H9 (cell line): ENCODE measurements at regions not wholly inside any gene's neighbourhood (a gene's known extent, or its start where the extent isn't known, plus 50 kb on each side); places are given as distances from the start of the nearest gene placed in this dataset.

Experiments
- DNase-seq: peaks from one replicate; pipeline ENCODE4 v3.0.0-alpha.2; 2017
- H2AFZ ChIP-seq: one replicate; pipeline ENCODE4 v1.6.1; 2013; ENCODE audit warnings: mild to moderate bottlenecking, low read length, control low read depth, moderate library complexity
- H2AK5ac ChIP-seq: 2 replicates; pipeline ENCODE4 v1.6.1; 2013; ENCODE audit warnings: low read length, control low read depth, mixed read lengths; ENCODE audit not compliant: insufficient read length
- H2BK120ac ChIP-seq: one replicate; pipeline ENCODE4 v1.6.1; 2013; ENCODE audit warnings: low read depth, mild to moderate bottlenecking, low read length, control low read depth, inconsistent platforms; ENCODE audit not compliant: poor library complexity, severe bottlenecking
- H2BK12ac ChIP-seq: 2 replicates; pipeline ENCODE4 v1.6.1; 2013; ENCODE audit warnings: low read length, control low read depth, mixed read lengths, low read depth; ENCODE audit not compliant: insufficient read length
- H2BK15ac ChIP-seq: 2 replicates; pipeline ENCODE4 v1.6.1; 2013; ENCODE audit warnings: low read depth, low read length, control low read depth
- H2BK20ac ChIP-seq: one replicate; pipeline ENCODE4 v1.6.1; 2013; ENCODE audit warnings: low read depth, mild to moderate bottlenecking, low read length, control low read depth, inconsistent platforms; ENCODE audit not compliant: poor library complexity, severe bottlenecking
- H2BK5ac ChIP-seq: 2 replicates; pipeline ENCODE4 v1.6.1; 2013; ENCODE audit warnings: low read length, control low read depth, mixed read lengths; ENCODE audit not compliant: insufficient read length
- H3K14ac ChIP-seq: 2 replicates; pipeline ENCODE4 v1.6.1; 2013; ENCODE audit warnings: low read length, control low read depth; ENCODE audit not compliant: insufficient read depth
- H3K18ac ChIP-seq: 2 replicates; pipeline ENCODE4 v1.6.1; 2013; ENCODE audit warnings: low read depth, mild to moderate bottlenecking, mixed read lengths, low read length, control low read depth; ENCODE audit not compliant: insufficient read length
- H3K23ac ChIP-seq: 2 replicates; pipeline ENCODE4 v1.6.1; 2013; ENCODE audit warnings: low read length, control low read depth, mixed read lengths, low read depth; ENCODE audit not compliant: insufficient read length
- H3K23me2 ChIP-seq: 2 replicates; pipeline ENCODE4 v1.6.1; 2013; ENCODE audit warnings: low read depth, mild to moderate bottlenecking, mixed read lengths, low read length, control low read depth; ENCODE audit not compliant: insufficient read length, poor library complexity, severe bottlenecking
- H3K27ac ChIP-seq: 2 replicates; pipeline ENCODE4 v1.5.1; 2013; ENCODE audit warnings: low read length, control low read depth, mixed read lengths, low read depth; ENCODE audit not compliant: insufficient read length
- H3K27me3 ChIP-seq: 2 replicates; pipeline ENCODE4 v1.6.1; 2013; ENCODE audit warnings: low read length, control low read depth, inconsistent platforms; ENCODE audit not compliant: insufficient read depth
- H3K4ac ChIP-seq: 2 replicates; pipeline ENCODE4 v1.6.1; 2013; ENCODE audit warnings: low read depth, mild to moderate bottlenecking, control low read depth, inconsistent platforms, low read length, moderate library complexity
- H3K4me1 ChIP-seq: 2 replicates; pipeline ENCODE4 v1.6.1; 2013; ENCODE audit warnings: low read length, control low read depth, inconsistent platforms; ENCODE audit not compliant: insufficient read depth
- H3K4me2 ChIP-seq: 2 replicates; pipeline ENCODE4 v1.6.1; 2013; ENCODE audit warnings: low read length, control low read depth, mixed read lengths; ENCODE audit not compliant: insufficient read length, insufficient read depth
- H3K56ac ChIP-seq: 2 replicates; pipeline ENCODE4 v1.6.1; 2013; ENCODE audit warnings: low read depth, mild to moderate bottlenecking, mixed read lengths, low read length, control low read depth; ENCODE audit not compliant: insufficient read length
- H3K79me1 ChIP-seq: 2 replicates; pipeline ENCODE4 v1.6.1; 2013; ENCODE audit warnings: low read depth, mild to moderate bottlenecking, moderate library complexity, low read length, control low read depth, inconsistent platforms; ENCODE audit not compliant: insufficient read depth, poor library complexity, severe bottlenecking
- H3K79me2 ChIP-seq: 2 replicates; pipeline ENCODE4 v1.6.1; 2013; ENCODE audit warnings: low read length, control low read depth, inconsistent platforms; ENCODE audit not compliant: insufficient read depth
- H3K9ac ChIP-seq: 2 replicates; pipeline ENCODE4 v1.6.1; 2013; ENCODE audit warnings: low read length, control low read depth, mixed read lengths; ENCODE audit not compliant: insufficient read length; ENCODE audit errors: extremely low read depth
- H3K9me3 ChIP-seq: one replicate; pipeline ENCODE4 v1.6.1; 2013; ENCODE audit warnings: low read depth, low read length, inconsistent platforms; ENCODE audit not compliant: control insufficient read depth
- H3T11ph ChIP-seq: one replicate; pipeline ENCODE4 v1.6.1; 2013; ENCODE audit warnings: mild to moderate bottlenecking, low read length, control low read depth, inconsistent platforms
- H4K20me1 ChIP-seq: one replicate; pipeline ENCODE4 v1.6.1; 2013; ENCODE audit not compliant: control insufficient read depth, insufficient read length, insufficient read depth
- H4K5ac ChIP-seq: 2 replicates; pipeline ENCODE4 v1.6.1; 2013; ENCODE audit warnings: low read depth, mild to moderate bottlenecking, mixed read lengths, low read length, control low read depth; ENCODE audit not compliant: insufficient read length
- H4K8ac ChIP-seq: replicated peaks from 2 replicates; pipeline ENCODE4 v1.6.1; 2013; ENCODE audit warnings: low read length, control low read depth, mixed read lengths, low read depth; ENCODE audit not compliant: insufficient read length
- H4K91ac ChIP-seq: 2 replicates; pipeline ENCODE4 v1.6.1; 2013; ENCODE audit warnings: low read depth, mild to moderate bottlenecking, moderate library complexity, mixed read lengths, low read length, control low read depth; ENCODE audit not compliant: insufficient read length
- H3K27ac Mint-ChIP-seq, 3 experiments: 2 replicates in 2 of 3; 3 replicates in 1 of 3; pipeline ENCODE4 v1.8.0; 2020 to 2021; ENCODE audit warnings: mixed read lengths in 3 of 3, mild to moderate bottlenecking in 1 of 3, moderate library complexity in 1 of 3
- H3K27me3 Mint-ChIP-seq: 2 replicates; pipeline ENCODE4 v1.8.0; 2021; ENCODE audit warnings: low read depth, mild to moderate bottlenecking, moderate library complexity, mixed read lengths
- H3K36me3 Mint-ChIP-seq, 3 experiments: 2 replicates in 2 of 3; 3 replicates in 1 of 3; pipeline ENCODE4 v1.8.0; 2020 to 2021; ENCODE audit warnings: low read depth in 3 of 3, mixed read lengths in 3 of 3; ENCODE audit not compliant: insufficient read depth in 1 of 3
- H3K4me1 Mint-ChIP-seq, 2 experiments: 2 replicates each; pipeline ENCODE4 v1.8.0; 2020; ENCODE audit warnings: mixed read lengths in 2 of 2
- H3K4me3 Mint-ChIP-seq, 2 experiments: 2 replicates in 1 of 2; 3 replicates in 1 of 2; pipeline ENCODE4 v1.8.0; 2020 to 2021; ENCODE audit warnings: mild to moderate bottlenecking in 2 of 2, mixed read lengths in 2 of 2, moderate library complexity in 1 of 2
- H3K9me3 Mint-ChIP-seq, 2 experiments: 2 replicates in 1 of 2; 3 replicates in 1 of 2; pipeline ENCODE4 v1.8.0; 2020; ENCODE audit warnings: mild to moderate bottlenecking in 2 of 2, mixed read lengths in 2 of 2, moderate library complexity in 1 of 2
- WGBS: extraction: QIAGEN DNeasy Blood & Tissue Kit; methylation state at CpG from one replicate; pipeline ENCODE4 v1.1.7; 2013; ENCODE audit warnings: missing lambda C conversion rate, low lambda C conversion rate, mixed read lengths; ENCODE audit not compliant: insufficient read length; ENCODE audit errors: extremely low coverage; 5-methylcytosine and 5-hydroxymethylcytosine counted together
- TF ChIP-seq, protein P1 (sequence below): fragments of 200-600 bp; sonication (generic); conservative IDR thresholded peaks from 3 replicates; pipeline ENCODE4 v1.8.0; 2021; ENCODE audit warnings: antibody characterized with exemption, mild to moderate bottlenecking

GRCh38 chr5:21212026-21212425 lies 1224.0 kb upstream of the CDH18 start:
- Mint-ChIP-seq H3K4me3 (no peak overlapping the region), H3K36me3 (no peaks in the 10 kb centered on the region)
- WGBS: no CpG with 5 or more reads among the region's 1 CpG

More at GRCh38 chr5:21212026-21212425, 1224.0 kb upstream of the CDH18 start:
- Histone ChIP-seq H3K4ac (no peak overlapping the region), H3K79me1 (no peaks in the 10 kb centered on the region), H4K5ac (no peak overlapping the region), H3T11ph (no peak overlapping the region), H2BK5ac (no peak overlapping the region), H4K91ac (no peak overlapping the region), H3K4me1 (no peaks in the 10 kb centered on the region), H3K9ac (no peak overlapping the region), H3K23me2 (no peaks in the 10 kb centered on the region), H2AK5ac (no peak overlapping the region), H2BK120ac (no peak overlapping the region), H2BK12ac (no peak overlapping the region), H2BK20ac (no peak overlapping the region), H3K14ac (no peak overlapping the region), H2AFZ (no peak overlapping the region), H3K79me2 (no peaks in the 10 kb centered on the region), H3K18ac (no peak overlapping the region), H3K23ac (no peak overlapping the region), H3K27ac (no peak overlapping the region), H3K27me3 (no peaks in the 10 kb centered on the region), H2BK15ac (no peak overlapping the region), H3K9me3 (no peaks in the 10 kb centered on the region), H4K8ac (no peak overlapping the region), H3K4me2 (no peak overlapping the region), H4K20me1 (no peaks in the 10 kb centered on the region), H3K56ac (no peak overlapping the region)
- no peaks in the 10 kb centered on the region for H3K9me3 Mint-ChIP-seq
- DNase-seq: no peak
- H3K4me1 Mint-ChIP-seq: no peaks in the 10 kb centered on the region
- no peak overlapping the region for H3K27ac Mint-ChIP-seq
- TF ChIP-seq, protein P1, sequence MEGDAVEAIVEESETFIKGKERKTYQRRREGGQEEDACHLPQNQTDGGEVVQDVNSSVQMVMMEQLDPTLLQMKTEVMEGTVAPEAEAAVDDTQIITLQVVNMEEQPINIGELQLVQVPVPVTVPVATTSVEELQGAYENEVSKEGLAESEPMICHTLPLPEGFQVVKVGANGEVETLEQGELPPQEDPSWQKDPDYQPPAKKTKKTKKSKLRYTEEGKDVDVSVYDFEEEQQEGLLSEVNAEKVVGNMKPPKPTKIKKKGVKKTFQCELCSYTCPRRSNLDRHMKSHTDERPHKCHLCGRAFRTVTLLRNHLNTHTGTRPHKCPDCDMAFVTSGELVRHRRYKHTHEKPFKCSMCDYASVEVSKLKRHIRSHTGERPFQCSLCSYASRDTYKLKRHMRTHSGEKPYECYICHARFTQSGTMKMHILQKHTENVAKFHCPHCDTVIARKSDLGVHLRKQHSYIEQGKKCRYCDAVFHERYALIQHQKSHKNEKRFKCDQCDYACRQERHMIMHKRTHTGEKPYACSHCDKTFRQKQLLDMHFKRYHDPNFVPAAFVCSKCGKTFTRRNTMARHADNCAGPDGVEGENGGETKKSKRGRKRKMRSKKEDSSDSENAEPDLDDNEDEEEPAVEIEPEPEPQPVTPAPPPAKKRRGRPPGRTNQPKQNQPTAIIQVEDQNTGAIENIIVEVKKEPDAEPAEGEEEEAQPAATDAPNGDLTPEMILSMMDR: no peak
- no peaks in the 10 kb centered on the region for H3K27me3 Mint-ChIP-seq
